ENCODE measurements at regions not wholly inside any gene's neighbourhood (a gene's known extent, or its start where the extent isn't known, plus 50 kb on each side); places are given as distances from the start of the nearest gene placed in this dataset.

DNA sequence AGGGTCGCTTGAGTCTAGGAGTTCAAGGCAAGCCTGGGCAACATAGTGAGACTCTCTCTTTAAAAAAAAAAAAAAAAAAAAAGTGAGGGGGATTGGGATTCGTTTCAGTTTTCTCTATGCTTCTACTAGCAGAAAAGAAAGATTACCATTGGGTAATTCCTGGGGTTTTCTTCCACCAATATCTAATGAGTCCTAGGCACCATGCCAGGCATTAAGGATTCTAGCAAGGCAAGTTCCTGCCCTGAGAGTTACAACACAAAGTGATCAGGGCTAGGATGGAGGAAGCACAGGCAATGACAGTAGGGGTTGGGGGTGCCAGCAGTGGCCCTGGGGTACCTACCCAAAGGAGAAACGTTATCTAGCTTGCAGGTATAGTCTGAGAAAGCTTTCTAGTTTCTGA lies 90.8 kb downstream of the PCDH1 start:
- no peak for TF ChIP-seq EZH2 (IDR thresholded peaks at IDR 0.05; ENCODE audit: low read length, missing control alignments)
- TF ChIP-seq, protein P1, sequence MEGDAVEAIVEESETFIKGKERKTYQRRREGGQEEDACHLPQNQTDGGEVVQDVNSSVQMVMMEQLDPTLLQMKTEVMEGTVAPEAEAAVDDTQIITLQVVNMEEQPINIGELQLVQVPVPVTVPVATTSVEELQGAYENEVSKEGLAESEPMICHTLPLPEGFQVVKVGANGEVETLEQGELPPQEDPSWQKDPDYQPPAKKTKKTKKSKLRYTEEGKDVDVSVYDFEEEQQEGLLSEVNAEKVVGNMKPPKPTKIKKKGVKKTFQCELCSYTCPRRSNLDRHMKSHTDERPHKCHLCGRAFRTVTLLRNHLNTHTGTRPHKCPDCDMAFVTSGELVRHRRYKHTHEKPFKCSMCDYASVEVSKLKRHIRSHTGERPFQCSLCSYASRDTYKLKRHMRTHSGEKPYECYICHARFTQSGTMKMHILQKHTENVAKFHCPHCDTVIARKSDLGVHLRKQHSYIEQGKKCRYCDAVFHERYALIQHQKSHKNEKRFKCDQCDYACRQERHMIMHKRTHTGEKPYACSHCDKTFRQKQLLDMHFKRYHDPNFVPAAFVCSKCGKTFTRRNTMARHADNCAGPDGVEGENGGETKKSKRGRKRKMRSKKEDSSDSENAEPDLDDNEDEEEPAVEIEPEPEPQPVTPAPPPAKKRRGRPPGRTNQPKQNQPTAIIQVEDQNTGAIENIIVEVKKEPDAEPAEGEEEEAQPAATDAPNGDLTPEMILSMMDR (conservative IDR thresholded peaks at IDR 0.05 in 1 of 2, IDR thresholded peaks at IDR 0.05 in 1 of 2; ENCODE audit: low read depth in 1 of 2, low read length in 2 of 2): no peak
- H3K27me3 ChIP-seq (ENCODE audit: control insufficient read depth, insufficient read depth, low read length): peaks cover 17% of the 10 kb centered on the region
- DNase-seq (ENCODE audit: low read depth in 2 of 2): peak; percentile 10 to 17

GRCh38 chr5:141786700-141787099 lies 91.5 kb downstream of the PCDH1 start:
- TF ChIP-seq, protein P1 (conservative IDR thresholded peaks at IDR 0.05 in 1 of 2, IDR thresholded peaks at IDR 0.05 in 1 of 2; ENCODE audit: low read depth in 1 of 2, low read length in 2 of 2): no peak
- TF ChIP-seq EZH2 (IDR thresholded peaks at IDR 0.05; ENCODE audit: low read length, missing control alignments): no peak
- H3K9ac ChIP-seq (ENCODE audit: insufficient read depth, low read length): no peak overlapping the region
- no peaks in the 10 kb centered on the region for H4K20me1 ChIP-seq (ENCODE audit: control insufficient read depth, extremely low read depth, insufficient read depth, low read length)
- H2AFZ ChIP-seq (ENCODE audit: low read length): no peak overlapping the region
- no peak overlapping the region for H3K4me2 ChIP-seq (ENCODE audit: extremely low read depth, insufficient read depth, low read length)
- no peaks in the 10 kb centered on the region for H3K79me2 ChIP-seq (ENCODE audit: control insufficient read depth, insufficient read depth, low read length)
- H3K4me3 ChIP-seq (replicated peaks in 1 of 4; ENCODE audit: control extremely low read depth in 1 of 4, insufficient read depth in 1 of 4, low read depth in 3 of 4, low read length in 4 of 4): no peak overlapping the region
- H3K27ac ChIP-seq (ENCODE audit: insufficient read depth, low read length): no peak overlapping the region
- peaks cover 17% of the 10 kb centered on the region for H3K27me3 ChIP-seq (ENCODE audit: control insufficient read depth, insufficient read depth, low read length)
- H3K4me1 ChIP-seq (ENCODE audit: control insufficient read depth, extremely low read depth, insufficient read depth, low read length): no peaks in the 10 kb centered on the region
- H3K9me3 ChIP-seq (ENCODE audit: control insufficient read depth, insufficient read depth, low read depth, low read length): no peaks in the 10 kb centered on the region
- no peaks in the 10 kb centered on the region for H3K36me3 ChIP-seq (ENCODE audit: control insufficient read depth, insufficient read depth, low read length)
- no peak for DNase-seq (ENCODE audit: low read depth in 2 of 2)

More for the DNA sequence above, 90.8 kb downstream of the PCDH1 start:
- H3K9me3 ChIP-seq (ENCODE audit: control insufficient read depth, insufficient read depth, low read depth, low read length): no peaks in the 10 kb centered on the region
- H3K9ac ChIP-seq (ENCODE audit: insufficient read depth, low read length): no peak overlapping the region
- no peak overlapping the region for H3K4me3 ChIP-seq (replicated peaks in 1 of 4; ENCODE audit: control extremely low read depth in 1 of 4, insufficient read depth in 1 of 4, low read depth in 3 of 4, low read length in 4 of 4)
- H3K36me3 ChIP-seq (ENCODE audit: control insufficient read depth, insufficient read depth, low read length): no peaks in the 10 kb centered on the region
- no peaks in the 10 kb centered on the region for H3K4me1 ChIP-seq (ENCODE audit: control insufficient read depth, extremely low read depth, insufficient read depth, low read length)
- H3K4me2 ChIP-seq (ENCODE audit: extremely low read depth, insufficient read depth, low read length): no peak overlapping the region
- no peak overlapping the region for H2AFZ ChIP-seq (ENCODE audit: low read length)
- H3K79me2 ChIP-seq (ENCODE audit: control insufficient read depth, insufficient read depth, low read length): no peaks in the 10 kb centered on the region
- H3K27ac ChIP-seq (ENCODE audit: insufficient read depth, low read length): no peak overlapping the region
- no peaks in the 10 kb centered on the region for H4K20me1 ChIP-seq (ENCODE audit: control insufficient read depth, extremely low read depth, insufficient read depth, low read length)

DNA sequence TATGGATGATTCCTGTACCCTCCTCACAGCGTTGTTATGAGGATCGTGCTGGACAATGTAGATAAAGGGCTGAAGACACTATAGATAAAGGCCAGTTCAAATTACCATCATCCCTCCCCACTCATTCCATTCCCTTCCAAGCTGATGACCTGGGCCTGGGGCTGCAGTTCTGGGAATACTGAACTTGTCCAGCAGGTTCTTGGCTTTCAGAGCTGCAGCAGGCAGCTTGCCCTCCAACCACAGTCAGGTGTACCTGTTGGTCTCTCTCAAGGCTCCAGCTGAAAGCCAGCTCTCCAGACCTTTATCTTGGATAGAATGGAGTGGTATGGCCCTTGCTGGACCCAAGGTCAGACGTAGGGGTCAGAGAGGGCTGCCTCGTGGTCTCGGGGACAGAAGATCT lies 92.5 kb downstream of the PCDH1 start:
- no peak overlapping the region for H3K4me3 ChIP-seq (replicated peaks in 1 of 4; ENCODE audit: control extremely low read depth in 1 of 4, insufficient read depth in 1 of 4, low read depth in 3 of 4, low read length in 4 of 4)
- H3K9me3 ChIP-seq (ENCODE audit: control insufficient read depth, insufficient read depth, low read depth, low read length): no peaks in the 10 kb centered on the region
- H3K36me3 ChIP-seq (ENCODE audit: control insufficient read depth, insufficient read depth, low read length): no peaks in the 10 kb centered on the region
- H3K4me2 ChIP-seq (ENCODE audit: extremely low read depth, insufficient read depth, low read length): no peak overlapping the region
- H3K9ac ChIP-seq (ENCODE audit: insufficient read depth, low read length): no peak overlapping the region
- H4K20me1 ChIP-seq (ENCODE audit: control insufficient read depth, extremely low read depth, insufficient read depth, low read length): no peaks in the 10 kb centered on the region
- TF ChIP-seq, protein P1 (conservative IDR thresholded peaks at IDR 0.05 in 1 of 2, IDR thresholded peaks at IDR 0.05 in 1 of 2; ENCODE audit: low read depth in 1 of 2, low read length in 2 of 2): no peak
- TF ChIP-seq EZH2 (IDR thresholded peaks at IDR 0.05; ENCODE audit: low read length, missing control alignments): no peak
- DNase-seq (ENCODE audit: low read depth in 2 of 2): no peak
- no peaks in the 10 kb centered on the region for H3K79me2 ChIP-seq (ENCODE audit: control insufficient read depth, insufficient read depth, low read length)
- no peak overlapping the region for H3K27ac ChIP-seq (ENCODE audit: insufficient read depth, low read length)
- peaks cover 17% of the 10 kb centered on the region for H3K27me3 ChIP-seq (ENCODE audit: control insufficient read depth, insufficient read depth, low read length)
- no peak overlapping the region for H2AFZ ChIP-seq (ENCODE audit: low read length)
- no peaks in the 10 kb centered on the region for H3K4me1 ChIP-seq (ENCODE audit: control insufficient read depth, extremely low read depth, insufficient read depth, low read length)

All from fibroblast of lung (primary cell).